SJSA1 (cell line): ENCODE measurements at regions not wholly inside any gene's neighbourhood (a gene's known extent, or its start where the extent isn't known, plus 50 kb on each side); places are given as distances from the start of the nearest gene placed in this dataset.

Source experiments
- DNase-seq, 2 experiments: peaks; one replicate each; pipeline ENCODE4 v3.0.0-alpha.2; 2015 to 2020; ENCODE audit warnings: low spot score in 2 of 2, low read depth in 1 of 2
- H3K27ac ChIP-seq: fragments of 250-450 bp; sonication (Bioruptor Pico); 2 replicates; pipeline ENCODE4 v1.5.1; 2020; ENCODE audit warnings: mild to moderate bottlenecking, moderate library complexity
- H3K27me3 ChIP-seq: fragments of 250-450 bp; sonication (Bioruptor Pico); replicated peaks from 2 replicates; pipeline ENCODE4 v1.5.1; 2020; ENCODE audit warnings: mild to moderate bottlenecking, moderate library complexity
- H3K36me3 ChIP-seq: fragments of 250-450 bp; sonication (Bioruptor Pico); 2 replicates; pipeline ENCODE4 v1.5.1; 2020; ENCODE audit warnings: mild to moderate bottlenecking
- H3K4me1 ChIP-seq: fragments of 250-450 bp; sonication (Bioruptor Pico); replicated peaks from 2 replicates; pipeline ENCODE4 v1.6.1; 2021; ENCODE audit warnings: mild to moderate bottlenecking
- H3K4me3 ChIP-seq: fragments of 250-450 bp; sonication (Bioruptor Pico); 2 replicates; pipeline ENCODE4 v1.5.1; 2020; ENCODE audit warnings: mild to moderate bottlenecking
- H3K9me3 ChIP-seq: fragments of 250-450 bp; sonication (Bioruptor Pico); replicated peaks from 2 replicates; pipeline ENCODE4 v1.5.1; 2020; ENCODE audit warnings: mild to moderate bottlenecking

- Histone ChIP-seq H3K4me1 (no peaks in the 10 kb centered on the region), H3K27me3 (no peaks in the 10 kb centered on the region), H3K36me3 (no peaks in the 10 kb centered on the region), H3K9me3 (no peaks in the 10 kb centered on the region), H3K27ac (no peak overlapping the region), H3K4me3 (no peak overlapping the region)
- DNase-seq = no peak
Measured at GRCh38 chr18:22841840-22842239, 91.3 kb upstream of the RBBP8 start.

GRCh38 chr18:22844190-22844589 is 88.9 kb upstream of the RBBP8 start:
- Histone ChIP-seq H3K9me3 (no peaks in the 10 kb centered on the region), H3K4me1 (no peaks in the 10 kb centered on the region), H3K36me3 (no peaks in the 10 kb centered on the region), H3K4me3 (no peak overlapping the region), H3K27ac (no peak overlapping the region), H3K27me3 (no peaks in the 10 kb centered on the region)
- no peak for DNase-seq

GRCh38 chr18:22844628-22845027 is 88.5 kb upstream of the RBBP8 start:
- no peak for DNase-seq
- no peaks in the 10 kb centered on the region for H3K36me3 ChIP-seq

GRCh38 chr18:22846088-22846683 is 86.9 kb upstream of the RBBP8 start:
- H3K36me3 ChIP-seq = no peaks in the 10 kb centered on the region
- H3K27me3 ChIP-seq = no peaks in the 10 kb centered on the region
- no peak for DNase-seq
- no peak overlapping the region for H3K4me3 ChIP-seq
- H3K4me1 ChIP-seq = no peaks in the 10 kb centered on the region
- H3K27ac ChIP-seq = no peak overlapping the region
- no peaks in the 10 kb centered on the region for H3K9me3 ChIP-seq

More at GRCh38 chr18:22844628-22845027, 88.5 kb upstream of the RBBP8 start:
- no peak overlapping the region for H3K4me3 ChIP-seq
- H3K9me3 ChIP-seq = no peaks in the 10 kb centered on the region
- H3K27ac ChIP-seq = no peak overlapping the region
- H3K27me3 ChIP-seq = no peaks in the 10 kb centered on the region
- H3K4me1 ChIP-seq = no peaks in the 10 kb centered on the region

- H3K4me1 ChIP-seq = no peaks in the 10 kb centered on the region
- no peak overlapping the region for H3K27ac ChIP-seq
- no peak for DNase-seq
- no peaks in the 10 kb centered on the region for H3K36me3 ChIP-seq
- no peaks in the 10 kb centered on the region for H3K27me3 ChIP-seq
- no peaks in the 10 kb centered on the region for H3K9me3 ChIP-seq
- H3K4me3 ChIP-seq = no peak overlapping the region
Measured at GRCh38 chr18:22846697-22847096, 86.4 kb upstream of the RBBP8 start.

- Histone ChIP-seq H3K27me3 (no peaks in the 10 kb centered on the region), H3K27ac (no peak overlapping the region), H3K4me1 (no peaks in the 10 kb centered on the region), H3K9me3 (no peaks in the 10 kb centered on the region), H3K36me3 (no peaks in the 10 kb centered on the region), H3K4me3 (no peak overlapping the region)
- no peak for DNase-seq
Measured at GRCh38 chr18:22847392-22847791, 85.7 kb upstream of the RBBP8 start.

- no peak overlapping the region for H3K4me3 ChIP-seq
- H3K36me3 ChIP-seq = no peaks in the 10 kb centered on the region
- H3K27me3 ChIP-seq = no peaks in the 10 kb centered on the region
- no peaks in the 10 kb centered on the region for H3K9me3 ChIP-seq
- DNase-seq = no peak
- H3K4me1 ChIP-seq = no peaks in the 10 kb centered on the region
- no peak overlapping the region for H3K27ac ChIP-seq
Measured at GRCh38 chr18:22847867-22848451, 85.2 kb upstream of the RBBP8 start.

GRCh38 chr18:22848615-22849014 is 84.5 kb upstream of the RBBP8 start:
- DNase-seq = no peak
- no peak overlapping the region for H3K27ac ChIP-seq
- no peaks in the 10 kb centered on the region for H3K4me1 ChIP-seq
- H3K9me3 ChIP-seq = no peaks in the 10 kb centered on the region
- H3K27me3 ChIP-seq = no peaks in the 10 kb centered on the region; the same call in 1 of the 2 replicates
- H3K4me3 ChIP-seq = no peak overlapping the region
- no peaks in the 10 kb centered on the region for H3K36me3 ChIP-seq

GRCh38 chr18:22856870-22857269 is 76.3 kb upstream of the RBBP8 start:
- H3K4me1 ChIP-seq = no peaks in the 10 kb centered on the region
- no peaks in the 10 kb centered on the region for H3K36me3 ChIP-seq
- H3K27ac ChIP-seq = no peak overlapping the region
- no peak overlapping the region for H3K4me3 ChIP-seq
- no peak for DNase-seq
- H3K9me3 ChIP-seq = no peaks in the 10 kb centered on the region
- H3K27me3 ChIP-seq = peaks cover 9% of the 10 kb centered on the region; the same call in 1 of the 2 replicates

- no peaks in the 10 kb centered on the region for H3K9me3 ChIP-seq
- peaks cover 9% of the 10 kb centered on the region for H3K27me3 ChIP-seq
- no peaks in the 10 kb centered on the region for H3K36me3 ChIP-seq
- H3K4me1 ChIP-seq = no peaks in the 10 kb centered on the region
- no peak overlapping the region for H3K27ac ChIP-seq
- no peak for DNase-seq
- H3K4me3 ChIP-seq = no peak overlapping the region
Measured at GRCh38 chr18:22858121-22858520, 75.0 kb upstream of the RBBP8 start.

GRCh38 chr18:22860807-22861206 is 72.3 kb upstream of the RBBP8 start:
- Histone ChIP-seq H3K27me3 (peaks cover 6% of the 10 kb centered on the region; the same call in 1 of the 2 replicates), H3K4me1 (no peaks in the 10 kb centered on the region), H3K4me3 (no peak overlapping the region), H3K9me3 (no peaks in the 10 kb centered on the region), H3K27ac (no peak overlapping the region), H3K36me3 (no peaks in the 10 kb centered on the region)
- DNase-seq = no peak

GRCh38 chr18:22865354-22866116 is 67.6 kb upstream of the RBBP8 start:
- H3K36me3 ChIP-seq = no peaks in the 10 kb centered on the region
- DNase-seq = no peak
- no peaks in the 10 kb centered on the region for H3K9me3 ChIP-seq
- H3K4me1 ChIP-seq = no peaks in the 10 kb centered on the region
- no peaks in the 10 kb centered on the region; the same call in 1 of the 2 replicates for H3K27me3 ChIP-seq
- no peak overlapping the region for H3K27ac ChIP-seq
- H3K4me3 ChIP-seq = no peak overlapping the region

GRCh38 chr18:22868831-22869230 is 64.3 kb upstream of the RBBP8 start:
- no peak overlapping the region for H3K27ac ChIP-seq
- no peak for DNase-seq
- H3K36me3 ChIP-seq = no peaks in the 10 kb centered on the region
- peaks cover 5% of the 10 kb centered on the region; the same call in 1 of the 2 replicates for H3K27me3 ChIP-seq
- no peaks in the 10 kb centered on the region for H3K9me3 ChIP-seq
- H3K4me1 ChIP-seq = no peaks in the 10 kb centered on the region
- H3K4me3 ChIP-seq = no peak overlapping the region

- Histone ChIP-seq H3K27me3 (peaks cover 5% of the 10 kb centered on the region; the same call in 1 of the 2 replicates), H3K4me3 (no peak overlapping the region), H3K27ac (no peak overlapping the region), H3K36me3 (no peaks in the 10 kb centered on the region), H3K4me1 (no peaks in the 10 kb centered on the region), H3K9me3 (no peaks in the 10 kb centered on the region)
- no peak for DNase-seq
Measured at GRCh38 chr18:22871809-22872525, 61.2 kb upstream of the RBBP8 start.
